ENCODE measurements at regions not wholly inside any gene's neighbourhood (a gene's known extent, or its start where the extent isn't known, plus 50 kb on each side); places are given as distances from the start of the nearest gene placed in this dataset.

- no peak overlapping the region for H3K4me3 Mint-ChIP-seq
- no peaks in the 10 kb centered on the region for H3K36me3 Mint-ChIP-seq (ENCODE audit: low read depth)
- H3K9me3 Mint-ChIP-seq, result no peaks in the 10 kb centered on the region
- H3K27me3 Mint-ChIP-seq (ENCODE audit: low read depth), result no peaks in the 10 kb centered on the region
- no peak overlapping the region for H3K27ac Mint-ChIP-seq
- no peaks in the 10 kb centered on the region for H3K4me1 Mint-ChIP-seq (ENCODE audit: low read depth)
Observed at GRCh38 chr1:195828325-195828724, 779.9 kb downstream of the KCNT2 start.

GRCh38 chr1:195820925-195821324, 787.3 kb downstream of the KCNT2 start:
- no peaks in the 10 kb centered on the region for H3K27me3 Mint-ChIP-seq (ENCODE audit: low read depth)

GRCh38 chr1:195806060-195806459, 802.2 kb downstream of the KCNT2 start:
- H3K27ac Mint-ChIP-seq, result no peak overlapping the region
- H3K36me3 Mint-ChIP-seq (ENCODE audit: low read depth), result no peaks in the 10 kb centered on the region
- H3K4me3 Mint-ChIP-seq, result no peak overlapping the region
- H3K27me3 Mint-ChIP-seq (ENCODE audit: low read depth), result no peaks in the 10 kb centered on the region
- no peaks in the 10 kb centered on the region for H3K4me1 Mint-ChIP-seq (ENCODE audit: low read depth)
- no peaks in the 10 kb centered on the region for H3K9me3 Mint-ChIP-seq

More at GRCh38 chr1:195820925-195821324, 787.3 kb downstream of the KCNT2 start:
- no peaks in the 10 kb centered on the region for H3K4me1 Mint-ChIP-seq (ENCODE audit: low read depth)
- no peaks in the 10 kb centered on the region for H3K36me3 Mint-ChIP-seq (ENCODE audit: low read depth)
- H3K27ac Mint-ChIP-seq, result no peak overlapping the region
- peaks cover 16% of the 10 kb centered on the region for H3K9me3 Mint-ChIP-seq
- no peak overlapping the region for H3K4me3 Mint-ChIP-seq

GRCh38 chr1:195804547-195804946, 803.7 kb downstream of the KCNT2 start:
- H3K27me3 Mint-ChIP-seq (ENCODE audit: low read depth), result no peaks in the 10 kb centered on the region
- H3K9me3 Mint-ChIP-seq, result peaks cover 3% of the 10 kb centered on the region
- H3K4me1 Mint-ChIP-seq (ENCODE audit: low read depth), result no peaks in the 10 kb centered on the region

GRCh38 chr1:195799016-195799415, 809.2 kb downstream of the KCNT2 start:
- no peak overlapping the region for H3K4me3 Mint-ChIP-seq
- no peaks in the 10 kb centered on the region for H3K4me1 Mint-ChIP-seq (ENCODE audit: low read depth)
- H3K36me3 Mint-ChIP-seq (ENCODE audit: low read depth), result no peaks in the 10 kb centered on the region
- H3K9me3 Mint-ChIP-seq, result peaks cover 7% of the 10 kb centered on the region
- no peak overlapping the region for H3K27ac Mint-ChIP-seq
- H3K27me3 Mint-ChIP-seq (ENCODE audit: low read depth), result no peaks in the 10 kb centered on the region

More at GRCh38 chr1:195804547-195804946, 803.7 kb downstream of the KCNT2 start:
- Mint-ChIP-seq H3K4me3 (no peak overlapping the region), H3K27ac (no peak overlapping the region), H3K36me3 (ENCODE audit: low read depth) (no peaks in the 10 kb centered on the region)

- Mint-ChIP-seq H3K36me3 (ENCODE audit: low read depth) (no peaks in the 10 kb centered on the region), H3K4me1 (ENCODE audit: low read depth) (no peaks in the 10 kb centered on the region), H3K27me3 (ENCODE audit: low read depth) (no peaks in the 10 kb centered on the region), H3K9me3 (peaks cover 4% of the 10 kb centered on the region), H3K27ac (no peak overlapping the region), H3K4me3 (no peak overlapping the region)
Observed at GRCh38 chr1:195794225-195794624, 814.0 kb downstream of the KCNT2 start.

GRCh38 chr1:195791796-195792195, 816.4 kb downstream of the KCNT2 start:
- Mint-ChIP-seq H3K4me3 (no peak overlapping the region), H3K36me3 (ENCODE audit: low read depth) (no peaks in the 10 kb centered on the region), H3K4me1 (ENCODE audit: low read depth) (no peaks in the 10 kb centered on the region), H3K27me3 (ENCODE audit: low read depth) (no peaks in the 10 kb centered on the region), H3K27ac (no peak overlapping the region), H3K9me3 (peaks cover 7% of the 10 kb centered on the region)

GRCh38 chr1:195790514-195791168, 817.6 kb downstream of the KCNT2 start:
- H3K27ac Mint-ChIP-seq, result no peak overlapping the region
- no peaks in the 10 kb centered on the region for H3K4me1 Mint-ChIP-seq (ENCODE audit: low read depth)
- H3K4me3 Mint-ChIP-seq, result no peak overlapping the region
- no peaks in the 10 kb centered on the region for H3K36me3 Mint-ChIP-seq (ENCODE audit: low read depth)
- H3K27me3 Mint-ChIP-seq (ENCODE audit: low read depth), result no peaks in the 10 kb centered on the region
- H3K9me3 Mint-ChIP-seq, result peaks cover 7% of the 10 kb centered on the region

- peaks cover 7% of the 10 kb centered on the region for H3K9me3 Mint-ChIP-seq
- H3K36me3 Mint-ChIP-seq (ENCODE audit: low read depth), result no peaks in the 10 kb centered on the region
- no peak overlapping the region for H3K27ac Mint-ChIP-seq
- H3K4me1 Mint-ChIP-seq (ENCODE audit: low read depth), result no peaks in the 10 kb centered on the region
- H3K4me3 Mint-ChIP-seq, result no peak overlapping the region
- no peaks in the 10 kb centered on the region for H3K27me3 Mint-ChIP-seq (ENCODE audit: low read depth)
Observed at GRCh38 chr1:195789321-195789720, 818.9 kb downstream of the KCNT2 start.

- Mint-ChIP-seq H3K36me3 (ENCODE audit: low read depth) (no peaks in the 10 kb centered on the region), H3K27ac (no peak overlapping the region), H3K27me3 (ENCODE audit: low read depth) (no peaks in the 10 kb centered on the region), H3K4me1 (ENCODE audit: low read depth) (no peaks in the 10 kb centered on the region), H3K4me3 (no peak overlapping the region), H3K9me3 (peaks cover 7% of the 10 kb centered on the region)
Observed at GRCh38 chr1:195788721-195789120, 819.5 kb downstream of the KCNT2 start.

GRCh38 chr1:195785830-195786229, 822.4 kb downstream of the KCNT2 start:
- Mint-ChIP-seq H3K27me3 (ENCODE audit: low read depth) (no peaks in the 10 kb centered on the region), H3K4me3 (no peak overlapping the region), H3K36me3 (ENCODE audit: low read depth) (no peaks in the 10 kb centered on the region), H3K4me1 (ENCODE audit: low read depth) (no peaks in the 10 kb centered on the region), H3K9me3 (peaks cover 7% of the 10 kb centered on the region), H3K27ac (no peak overlapping the region)

GRCh38 chr1:195773931-195774330, 834.3 kb downstream of the KCNT2 start:
- Mint-ChIP-seq H3K27me3 (ENCODE audit: low read depth) (no peaks in the 10 kb centered on the region), H3K4me3 (no peak overlapping the region), H3K36me3 (ENCODE audit: low read depth) (no peaks in the 10 kb centered on the region), H3K4me1 (ENCODE audit: low read depth) (no peaks in the 10 kb centered on the region), H3K27ac (no peak overlapping the region), H3K9me3 (no peaks in the 10 kb centered on the region)

- Mint-ChIP-seq H3K27me3 (ENCODE audit: low read depth) (no peaks in the 10 kb centered on the region), H3K4me1 (ENCODE audit: low read depth) (no peaks in the 10 kb centered on the region), H3K9me3 (no peaks in the 10 kb centered on the region), H3K27ac (no peak overlapping the region), H3K36me3 (ENCODE audit: low read depth) (no peaks in the 10 kb centered on the region), H3K4me3 (no peak overlapping the region)
Observed at GRCh38 chr1:195769461-195769860, 838.8 kb downstream of the KCNT2 start.

GRCh38 chr1:195768936-195769335, 839.3 kb downstream of the KCNT2 start:
- Mint-ChIP-seq H3K27ac (no peak overlapping the region), H3K4me1 (ENCODE audit: low read depth) (no peaks in the 10 kb centered on the region), H3K36me3 (ENCODE audit: low read depth) (no peaks in the 10 kb centered on the region), H3K4me3 (no peak overlapping the region), H3K9me3 (no peaks in the 10 kb centered on the region), H3K27me3 (ENCODE audit: low read depth) (no peaks in the 10 kb centered on the region)

GRCh38 chr1:195768377-195768776, 839.9 kb downstream of the KCNT2 start:
- no peak overlapping the region for H3K4me3 Mint-ChIP-seq
- no peak overlapping the region for H3K27ac Mint-ChIP-seq
- no peaks in the 10 kb centered on the region for H3K36me3 Mint-ChIP-seq (ENCODE audit: low read depth)
- no peaks in the 10 kb centered on the region for H3K4me1 Mint-ChIP-seq (ENCODE audit: low read depth)
- no peaks in the 10 kb centered on the region for H3K9me3 Mint-ChIP-seq
- no peaks in the 10 kb centered on the region for H3K27me3 Mint-ChIP-seq (ENCODE audit: low read depth)

GRCh38 chr1:195766709-195767108, 841.5 kb downstream of the KCNT2 start:
- H3K27me3 Mint-ChIP-seq (ENCODE audit: low read depth), result no peaks in the 10 kb centered on the region
- no peak overlapping the region for H3K27ac Mint-ChIP-seq
- no peak overlapping the region for H3K4me3 Mint-ChIP-seq
- H3K36me3 Mint-ChIP-seq (ENCODE audit: low read depth), result no peaks in the 10 kb centered on the region
- no peaks in the 10 kb centered on the region for H3K9me3 Mint-ChIP-seq
- H3K4me1 Mint-ChIP-seq (ENCODE audit: low read depth), result no peaks in the 10 kb centered on the region
